GM12878 (cell line): ENCODE measurements at regions not wholly inside any gene's neighbourhood (a gene's known extent, or its start where the extent isn't known, plus 50 kb on each side); places are given as distances from the start of the nearest gene placed in this dataset.

Experiments
- ATAC-seq: fragments of 200-7000 bp; cut with Tn5 transposase; 3 replicates; pipeline ENCODE4 v1.9.1; 2020; ENCODE audit warnings: mild to moderate bottlenecking, moderate library complexity
- BruUV-seq: library from RNA; stranded (reverse); fragments of 400-500 nt; replicated peaks from 2 replicates; lab custom pipeline; 2021; lab: Mats Ljungman, UMichigan
- CTCF ChIA-PET: fragments of 300-600 bp; sonication (Branson Sonifier 250); formaldehyde crosslinking; extraction: SDS; loops from one replicate; lab custom pipeline; 2021; ENCODE audit warnings: inconsistent platforms; lab: Yijun Ruan, JAX
- POLR2A ChIA-PET: fragments of 350-600 bp; formaldehyde crosslinking; extraction: SDS; loops from one replicate; lab custom pipeline; 2021; ENCODE audit warnings: inconsistent platforms; lab: Charles Lee
- RAD21 ChIA-PET: fragments of 300-600 bp; sonication (Branson Sonifier 250); formaldehyde crosslinking; loops from one replicate; lab custom pipeline; 2023; ENCODE audit warnings: antibody characterized with exemption; ENCODE audit not compliant: unreplicated experiment; lab: Charles Lee
- SMC1A ChIA-PET: fragments of 300-600 bp; sonication (Branson Sonifier 250); formaldehyde crosslinking; loops from one replicate; lab custom pipeline; 2023; ENCODE audit not compliant: unreplicated experiment, uncharacterized antibody; lab: Charles Lee
- DNase-seq: peaks from one replicate; pipeline ENCODE4 v3.0.0-alpha.2; 2011; ENCODE audit warnings: low read depth, low spot score
- FAIRE-seq: peaks from 3 replicates; lab custom pipeline; 2011; peaks lifted over from hg19 to GRCh38; lab: Jason Lieb, UNC
- H2AFZ ChIP-seq: 2 replicates; pipeline ENCODE4 v1.6.0; 2011; ENCODE audit warnings: low read depth, low read length, control low read depth; ENCODE audit not compliant: control insufficient read depth
- H3K27ac ChIP-seq: 2 replicates; pipeline ENCODE4 v1.5.1; 2011; ENCODE audit warnings: control low read depth; ENCODE audit not compliant: control insufficient read depth, insufficient read depth
- H3K27me3 ChIP-seq, 2 experiments: replicated peaks in 1 of 2; 2 replicates each; pipeline versions ENCODE4 v1.6.0 to v1.6.1; 2011; ENCODE audit warnings: low read length in 1 of 2; ENCODE audit not compliant: control insufficient read depth in 2 of 2, insufficient read depth in 2 of 2
- H3K36me3 ChIP-seq, 2 experiments: 2 replicates each; pipeline ENCODE4 v1.5.1; 2011; ENCODE audit warnings: low read length in 1 of 2; ENCODE audit not compliant: control insufficient read depth in 2 of 2, insufficient read depth in 2 of 2
- H3K4me1 ChIP-seq: 2 replicates; pipeline ENCODE4 v1.6.1; 2011; ENCODE audit warnings: mild to moderate bottlenecking, low read length, moderate library complexity, mixed read lengths; ENCODE audit not compliant: control insufficient read depth, insufficient read depth
- H3K4me2 ChIP-seq: 2 replicates; pipeline ENCODE4 v1.6.0; 2011; ENCODE audit warnings: control low read depth; ENCODE audit not compliant: control insufficient read depth, insufficient read depth
- H3K4me3 ChIP-seq: fragments of 200-600 bp; sonication (generic); 2 replicates; pipeline ENCODE4 v1.5.1; 2016
- H3K79me2 ChIP-seq: 2 replicates; pipeline ENCODE4 v1.6.0; 2011; ENCODE audit warnings: low read length; ENCODE audit not compliant: control insufficient read depth, insufficient read depth
- H3K9ac ChIP-seq: 2 replicates; pipeline ENCODE4 v1.8.0; 2011; ENCODE audit warnings: low read length, control low read depth, mixed read lengths; ENCODE audit not compliant: control insufficient read depth, insufficient read depth
- H3K9me3 ChIP-seq: replicated peaks from 3 replicates; pipeline ENCODE4 v1.5.1; 2011; ENCODE audit warnings: mild to moderate bottlenecking, low read length; ENCODE audit not compliant: control insufficient read depth, insufficient read depth
- H4K20me1 ChIP-seq: 2 replicates; pipeline ENCODE4 v1.6.0; 2011; ENCODE audit not compliant: control insufficient read depth, insufficient read depth
- BRCA1 ChIP-seq: IDR thresholded peaks from 2 replicates; pipeline ENCODE4 v1.6.1; 2011; ENCODE audit warnings: low read depth, low read length, improper control_type of control experiment
- CEBPZ ChIP-seq: fragments of 150-350 bp; IDR thresholded peaks from 2 replicates; pipeline ENCODE4 v1.6.1; 2016; ENCODE audit warnings: low read depth, low read length
- CHD4 ChIP-seq: fragments of 200-600 bp; sonication (generic); IDR thresholded peaks from 2 replicates; pipeline ENCODE4 v1.6.1; 2016; ENCODE audit warnings: mild to moderate bottlenecking
- FOS ChIP-seq: IDR thresholded peaks from 3 replicates; pipeline ENCODE4 v1.6.1; 2011; ENCODE audit warnings: borderline replicate concordance; ENCODE audit not compliant: insufficient read length; ENCODE audit errors: extremely low read depth
- KAT2A ChIP-seq: conservative IDR thresholded peaks from 2 replicates; pipeline ENCODE4 v1.6.1; 2011; ENCODE audit warnings: low read depth, low read length; ENCODE audit not compliant: control insufficient read depth
- KDM1A ChIP-seq: fragments of 200-600 bp; sonication (generic); IDR thresholded peaks from 2 replicates; pipeline ENCODE4 v1.6.1; 2016; ENCODE audit warnings: borderline replicate concordance
- MAX ChIP-seq: IDR thresholded peaks from 2 replicates; pipeline ENCODE4 v1.6.1; 2012; ENCODE audit warnings: low read depth, low read length, improper control_type of control experiment
- MTA3 ChIP-seq: IDR thresholded peaks from 2 replicates; pipeline ENCODE4 v1.6.1; 2012; ENCODE audit warnings: low read length, inconsistent platforms, borderline replicate concordance
- PAX5 ChIP-seq: IDR thresholded peaks from 2 replicates; pipeline ENCODE4 v1.6.1; 2011; ENCODE audit warnings: low read depth, low read length, borderline replicate concordance
- PML ChIP-seq: IDR thresholded peaks from 2 replicates; pipeline ENCODE4 v1.6.1; 2012; ENCODE audit warnings: low read length, inconsistent platforms
- POLR2A ChIP-seq: IDR thresholded peaks from 2 replicates; pipeline ENCODE4 v1.6.1; 2011; ENCODE audit warnings: low read depth, mild to moderate bottlenecking, low read length
- TAF1 ChIP-seq: IDR thresholded peaks from 2 replicates; pipeline ENCODE4 v1.6.1; 2011; ENCODE audit warnings: mild to moderate bottlenecking, low read depth, low read length, borderline replicate concordance
- TCF12 ChIP-seq: IDR thresholded peaks from 2 replicates; pipeline ENCODE4 v1.6.1; 2011; ENCODE audit warnings: low read depth, mild to moderate bottlenecking, low read length
- ZNF274 ChIP-seq: IDR thresholded peaks from one replicate; pipeline ENCODE4 v1.8.0; 2011; ENCODE audit not compliant: insufficient read length, insufficient read depth
- in situ Hi-C: fragments of 300-500 bp; cut with MboI; formaldehyde crosslinking; loops from 9 replicates; pipeline ENCODE4 v1.14.3; 2018; ENCODE audit warnings: mixed read lengths
- intact Hi-C: fragments of 100-400 bp; cut with micrococcal nuclease; formaldehyde crosslinking; loops from one replicate; pipeline ENCODE4 v1.14.2; 2022; ENCODE audit not compliant: unreplicated experiment
- TF ChIP-seq, protein P1 (sequence below): fragments of 450-650 bp; IDR thresholded peaks from 2 replicates; pipeline ENCODE4 v1.6.1; 2018; ENCODE audit warnings: mild to moderate bottlenecking, low read depth, moderate library complexity; ENCODE audit not compliant: partially characterized antibody
- TF ChIP-seq, protein P2 (sequence below): fragments of 450-650 bp; IDR thresholded peaks from 2 replicates; pipeline ENCODE4 v1.6.1; 2017; ENCODE audit warnings: mild to moderate bottlenecking, moderate library complexity

- DNase-seq: no peak
- Histone ChIP-seq H3K27me3 (no peaks in the 10 kb centered on the region), H3K36me3 (no peaks in the 10 kb centered on the region), H2AFZ (no peak overlapping the region), H3K9me3 (no peaks in the 10 kb centered on the region), H3K4me2 (no peak overlapping the region), H3K27ac (no peak overlapping the region), H3K79me2 (no peaks in the 10 kb centered on the region), H3K9ac (no peak overlapping the region), H4K20me1 (no peaks in the 10 kb centered on the region), H3K4me1 (no peaks in the 10 kb centered on the region), H3K4me3 (no peak overlapping the region)
- no peak for ATAC-seq
- in situ Hi-C loops (no loop called here), intact Hi-C loops (no loop called here)
- ChIA-PET CTCF (no interaction called here), RAD21 (no interaction called here), SMC1A (no interaction called here), POLR2A (no interaction called here)
- no TSS peak for BruUV-seq
- no peak for FAIRE-seq
- TF ChIP-seq CEBPZ (no peak), BRCA1 (no peak), KAT2A (no peak), PAX5 (no peak), PML (no peak), MAX (no peak), MTA3 (no peak), TAF1 (no peak), ZNF274 (no peak), POLR2A (no peak), KDM1A (no peak), TCF12 (no peak), CHD4 (no peak), FOS (no peak)
- TF ChIP-seq, protein P1, sequence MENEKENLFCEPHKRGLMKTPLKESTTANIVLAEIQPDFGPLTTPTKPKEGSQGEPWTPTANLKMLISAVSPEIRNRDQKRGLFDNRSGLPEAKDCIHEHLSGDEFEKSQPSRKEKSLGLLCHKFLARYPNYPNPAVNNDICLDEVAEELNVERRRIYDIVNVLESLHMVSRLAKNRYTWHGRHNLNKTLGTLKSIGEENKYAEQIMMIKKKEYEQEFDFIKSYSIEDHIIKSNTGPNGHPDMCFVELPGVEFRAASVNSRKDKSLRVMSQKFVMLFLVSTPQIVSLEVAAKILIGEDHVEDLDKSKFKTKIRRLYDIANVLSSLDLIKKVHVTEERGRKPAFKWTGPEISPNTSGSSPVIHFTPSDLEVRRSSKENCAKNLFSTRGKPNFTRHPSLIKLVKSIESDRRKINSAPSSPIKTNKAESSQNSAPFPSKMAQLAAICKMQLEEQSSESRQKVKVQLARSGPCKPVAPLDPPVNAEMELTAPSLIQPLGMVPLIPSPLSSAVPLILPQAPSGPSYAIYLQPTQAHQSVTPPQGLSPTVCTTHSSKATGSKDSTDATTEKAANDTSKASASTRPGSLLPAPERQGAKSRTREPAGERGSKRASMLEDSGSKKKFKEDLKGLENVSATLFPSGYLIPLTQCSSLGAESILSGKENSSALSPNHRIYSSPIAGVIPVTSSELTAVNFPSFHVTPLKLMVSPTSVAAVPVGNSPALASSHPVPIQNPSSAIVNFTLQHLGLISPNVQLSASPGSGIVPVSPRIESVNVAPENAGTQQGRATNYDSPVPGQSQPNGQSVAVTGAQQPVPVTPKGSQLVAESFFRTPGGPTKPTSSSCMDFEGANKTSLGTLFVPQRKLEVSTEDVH: no peak
- TF ChIP-seq, protein P2, sequence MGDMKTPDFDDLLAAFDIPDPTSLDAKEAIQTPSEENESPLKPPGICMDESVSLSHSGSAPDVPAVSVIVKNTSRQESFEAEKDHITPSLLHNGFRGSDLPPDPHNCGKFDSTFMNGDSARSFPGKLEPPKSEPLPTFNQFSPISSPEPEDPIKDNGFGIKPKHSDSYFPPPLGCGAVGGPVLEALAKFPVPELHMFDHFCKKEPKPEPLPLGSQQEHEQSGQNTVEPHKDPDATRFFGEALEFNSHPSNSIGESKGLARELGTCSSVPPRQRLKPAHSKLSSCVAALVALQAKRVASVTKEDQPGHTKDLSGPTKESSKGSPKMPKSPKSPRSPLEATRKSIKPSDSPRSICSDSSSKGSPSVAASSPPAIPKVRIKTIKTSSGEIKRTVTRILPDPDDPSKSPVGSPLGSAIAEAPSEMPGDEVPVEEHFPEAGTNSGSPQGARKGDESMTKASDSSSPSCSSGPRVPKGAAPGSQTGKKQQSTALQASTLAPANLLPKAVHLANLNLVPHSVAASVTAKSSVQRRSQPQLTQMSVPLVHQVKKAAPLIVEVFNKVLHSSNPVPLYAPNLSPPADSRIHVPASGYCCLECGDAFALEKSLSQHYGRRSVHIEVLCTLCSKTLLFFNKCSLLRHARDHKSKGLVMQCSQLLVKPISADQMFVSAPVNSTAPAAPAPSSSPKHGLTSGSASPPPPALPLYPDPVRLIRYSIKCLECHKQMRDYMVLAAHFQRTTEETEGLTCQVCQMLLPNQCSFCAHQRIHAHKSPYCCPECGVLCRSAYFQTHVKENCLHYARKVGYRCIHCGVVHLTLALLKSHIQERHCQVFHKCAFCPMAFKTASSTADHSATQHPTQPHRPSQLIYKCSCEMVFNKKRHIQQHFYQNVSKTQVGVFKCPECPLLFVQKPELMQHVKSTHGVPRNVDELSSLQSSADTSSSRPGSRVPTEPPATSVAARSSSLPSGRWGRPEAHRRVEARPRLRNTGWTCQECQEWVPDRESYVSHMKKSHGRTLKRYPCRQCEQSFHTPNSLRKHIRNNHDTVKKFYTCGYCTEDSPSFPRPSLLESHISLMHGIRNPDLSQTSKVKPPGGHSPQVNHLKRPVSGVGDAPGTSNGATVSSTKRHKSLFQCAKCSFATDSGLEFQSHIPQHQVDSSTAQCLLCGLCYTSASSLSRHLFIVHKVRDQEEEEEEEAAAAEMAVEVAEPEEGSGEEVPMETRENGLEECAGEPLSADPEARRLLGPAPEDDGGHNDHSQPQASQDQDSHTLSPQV: no peak
Measured at GRCh38 chr21:28561772-28562171, 430.9 kb downstream of the LTN1 start.
